Tibial nerve (tissue), 4 donors: ENCODE measurements at regions not wholly inside any gene's neighbourhood (a gene's known extent, or its start where the extent isn't known, plus 50 kb on each side); places are given as distances from the start of the nearest gene placed in this dataset.
A peak's percentile ranks its signal among the peaks of the same experiment; 100 is the strongest.

ENCODE experiments used
- CTCF ChIP-seq, 5 experiments: fragments of 200-600 bp in 3 of 5; fragments of 450-650 bp in 2 of 5; sonication (generic) in 3 of 5; IDR thresholded peaks; one replicate each; pipeline ENCODE4 v1.5.1; 2016 to 2019; ENCODE audit warnings: antibody characterized with exemption in 5 of 5, mild to moderate bottlenecking in 3 of 5, moderate library complexity in 2 of 5
- EP300 ChIP-seq, 2 donors: sonication (generic); formaldehyde crosslinking; IDR thresholded peaks; one replicate each; pipeline ENCODE4 v1.6.1; 2017; ENCODE audit warnings: antibody characterized with exemption in 2 of 2, mild to moderate bottlenecking in 1 of 2
- POLR2A ChIP-seq, 2 donors: fragments of 450-650 bp; IDR thresholded peaks; one replicate each; pipeline ENCODE4 v1.6.1; 2017; ENCODE audit warnings: antibody characterized with exemption in 2 of 2, mild to moderate bottlenecking in 2 of 2, moderate library complexity in 2 of 2

- TF ChIP-seq CTCF (IDR thresholded peaks at IDR 0.05) (peak in 2 of 5 experiments; percentile 30 to 34), POLR2A (IDR thresholded peaks at IDR 0.05) (no peak), EP300 (IDR thresholded peaks at IDR 0.05) (peak in 1 of 2 donors; percentile 66)
Measured at GRCh38 chr3:177893331-177893730, 642.9 kb upstream of the KCNMB2 start.
